Right cardiac atrium (tissue), 5 donors: ENCODE measurements at regions not wholly inside any gene's neighbourhood (a gene's known extent, or its start where the extent isn't known, plus 50 kb on each side); places are given as distances from the start of the nearest gene placed in this dataset.

ENCODE experiments used
- ATAC-seq, 2 donors: fragments of 200-7000 bp; cut with Tn5 transposase; one replicate each; pipeline versions ENCODE4 v1.8.0 to v1.9.1; 2020; ENCODE audit warnings: moderate library complexity in 2 of 2, mild to moderate bottlenecking in 1 of 2
- DNase-seq, 3 donors: peaks; one replicate each; pipeline ENCODE4 v3.0.0-alpha.2; 2020
- H3K27ac ChIP-seq: one replicate; pipeline ENCODE4 v1.5.1; 2013; ENCODE audit warnings: mild to moderate bottlenecking, low read length, control low read depth, moderate library complexity
- H3K27me3 ChIP-seq: one replicate; pipeline ENCODE4 v1.6.1; 2013; ENCODE audit not compliant: control insufficient read depth, insufficient read depth
- H3K4me1 ChIP-seq: one replicate; pipeline ENCODE4 v1.6.1; 2013; ENCODE audit warnings: low read length; ENCODE audit not compliant: control insufficient read depth, insufficient read depth
- H3K4me3 ChIP-seq: one replicate; pipeline ENCODE4 v1.5.1; 2013; ENCODE audit warnings: low read length, control low read depth
- H3K9me3 ChIP-seq: one replicate; pipeline ENCODE4 v1.6.1; 2013; ENCODE audit warnings: low read length; ENCODE audit not compliant: control insufficient read depth
- WGBS: extraction: QIAGEN DNeasy Blood & Tissue Kit; methylation state at CpG from one replicate; pipeline ENCODE4 v1.1.7; 2013; 5-methylcytosine and 5-hydroxymethylcytosine counted together
- intact Hi-C, 4 donors: fragments of 100-400 bp; cut with DNase I; formaldehyde crosslinking; loops; one replicate each; pipeline versions ENCODE4 v1.11.0 to v1.14.0; 2022 to 2023
- donor health status: healthy with polysubstance abuse.
- donor health status: DM: no; HTN: yes; CAD: no.
- donor health status: DM: no; HTN: no; CAD: no.
- donor health status: DM: no; HTN: yes; CAD: no; lungs with severe emphysema.
- donor health status: DM: yes; HTN: yes; CAD: no.

- DNase-seq, result no peak
- H3K27me3 ChIP-seq, result no peaks in the 10 kb centered on the region
- peaks cover 8% of the 10 kb centered on the region for H3K4me1 ChIP-seq
- no peak for ATAC-seq
- H3K4me3 ChIP-seq, result no peak overlapping the region
- intact Hi-C loops, result no loop called here
- no peak overlapping the region for H3K27ac ChIP-seq
- H3K9me3 ChIP-seq, result no peaks in the 10 kb centered on the region
These were observed 222.1 kb downstream of the NUAK1 start for GRCh38 chr12:105916760-105917039.

- Histone ChIP-seq H3K27ac (peak overlapping the region; percentile 30), H3K27me3 (no peaks in the 10 kb centered on the region), H3K9me3 (no peaks in the 10 kb centered on the region), H3K4me1 (peaks cover 12% of the 10 kb centered on the region), H3K4me3 (no peak overlapping the region)
- WGBS, result 32% methylated on average over 4 of the region's 4 CpGs
- DNase-seq (peak; percentile 44 to 74 (median 70)), ATAC-seq (peak; percentile 87 to 89)
- intact Hi-C loops, result no loop called here
These were observed 218.5 kb downstream of the NUAK1 start for GRCh38 chr12:105920161-105920684.

- WGBS, result 92% methylated on average over 1 of the region's 1 CpG
- H3K4me3 ChIP-seq, result no peak overlapping the region
- peaks cover 12% of the 10 kb centered on the region for H3K4me1 ChIP-seq
- no peaks in the 10 kb centered on the region for H3K27me3 ChIP-seq
- intact Hi-C loops, result no loop called here
- H3K27ac ChIP-seq, result peak overlapping the region; percentile 30
- no peak for ATAC-seq
- DNase-seq, result no peak
- no peaks in the 10 kb centered on the region for H3K9me3 ChIP-seq
These were observed 217.7 kb downstream of the NUAK1 start for GRCh38 chr12:105921055-105921454.

GRCh38 chr12:105921872-105922669, 216.7 kb downstream of the NUAK1 start:
- ATAC-seq, result peak; percentile 69 to 86
- intact Hi-C loops, result no loop called here
- H3K9me3 ChIP-seq, result no peaks in the 10 kb centered on the region
- no peaks in the 10 kb centered on the region for H3K27me3 ChIP-seq
- H3K4me1 ChIP-seq, result peaks cover 12% of the 10 kb centered on the region
- H3K27ac ChIP-seq, result peak overlapping the region; percentile 83
- WGBS, result 69% methylated on average over 4 of the region's 4 CpGs
- H3K4me3 ChIP-seq, result no peak overlapping the region
- peak in 1 of 3 donors; percentile 57 for DNase-seq

- WGBS, result 86% methylated on average over 5 of the region's 5 CpGs
- Histone ChIP-seq H3K4me1 (peaks cover 12% of the 10 kb centered on the region), H3K27ac (peak overlapping the region; percentile 86), H3K27me3 (no peaks in the 10 kb centered on the region), H3K9me3 (no peaks in the 10 kb centered on the region), H3K4me3 (no peak overlapping the region)
- DNase-seq (no peak), ATAC-seq (peak; percentile 83 to 85)
- intact Hi-C loops, result no loop called here
These were observed 216.1 kb downstream of the NUAK1 start for GRCh38 chr12:105922670-105923102.

GRCh38 chr12:105924526-105925208, 214.1 kb downstream of the NUAK1 start:
- 77% methylated on average over 7 of the region's 7 CpGs for WGBS
- no peak overlapping the region for H3K27ac ChIP-seq
- H3K27me3 ChIP-seq, result no peaks in the 10 kb centered on the region
- H3K4me1 ChIP-seq, result peaks cover 12% of the 10 kb centered on the region
- no peaks in the 10 kb centered on the region for H3K9me3 ChIP-seq
- H3K4me3 ChIP-seq, result no peak overlapping the region
- DNase-seq, result no peak
- intact Hi-C loops, result no loop called here
- ATAC-seq, result no peak

- WGBS, result 93% methylated on average over 5 of the region's 5 CpGs
- Histone ChIP-seq H3K4me3 (no peak overlapping the region), H3K9me3 (no peaks in the 10 kb centered on the region), H3K4me1 (peaks cover 3% of the 10 kb centered on the region), H3K27ac (no peak overlapping the region), H3K27me3 (no peaks in the 10 kb centered on the region)
- DNase-seq (no peak), ATAC-seq (no peak)
- intact Hi-C loops, result no loop called here
These were observed 211.2 kb downstream of the NUAK1 start for GRCh38 chr12:105927564-105927963.

- Histone ChIP-seq H3K9me3 (no peaks in the 10 kb centered on the region), H3K4me3 (no peak overlapping the region), H3K27me3 (no peaks in the 10 kb centered on the region), H3K27ac (no peak overlapping the region), H3K4me1 (no peaks in the 10 kb centered on the region)
- intact Hi-C loops, result no loop called here
- ATAC-seq (no peak), DNase-seq (no peak)
- WGBS, result 82% methylated on average over 3 of the region's 3 CpGs
These were observed 210.3 kb downstream of the NUAK1 start for GRCh38 chr12:105928436-105928835.

GRCh38 chr12:105929192-105929591, 209.6 kb downstream of the NUAK1 start:
- ATAC-seq, result no peak

GRCh38 chr12:105930557-105931503, 207.9 kb downstream of the NUAK1 start:
- no peaks in the 10 kb centered on the region for H3K4me1 ChIP-seq
- H3K4me3 ChIP-seq, result no peak overlapping the region
- intact Hi-C loops, result no loop called here
- H3K27ac ChIP-seq, result no peak overlapping the region
- H3K9me3 ChIP-seq, result no peaks in the 10 kb centered on the region
- DNase-seq, result no peak
- ATAC-seq, result no peak
- H3K27me3 ChIP-seq, result no peaks in the 10 kb centered on the region
- WGBS, result 79% methylated on average over 10 of the region's 10 CpGs

More at GRCh38 chr12:105929192-105929591, 209.6 kb downstream of the NUAK1 start:
- Histone ChIP-seq H3K27me3 (no peaks in the 10 kb centered on the region), H3K27ac (no peak overlapping the region), H3K4me1 (no peaks in the 10 kb centered on the region), H3K9me3 (no peaks in the 10 kb centered on the region), H3K4me3 (no peak overlapping the region)
- no peak for DNase-seq
- WGBS, result 86% methylated on average over 1 of the region's 1 CpG
- intact Hi-C loops, result no loop called here
